ENCODE measurements at regions not wholly inside any gene's neighbourhood (a gene's known extent, or its start where the extent isn't known, plus 50 kb on each side); places are given as distances from the start of the nearest gene placed in this dataset.

- no peak for TF ChIP-seq POLR2AphosphoS5 (IDR thresholded peaks at IDR 0.05; ENCODE audit: borderline replicate concordance, low read depth, low read length)
- no peak for TF ChIP-seq EZH2 (IDR thresholded peaks at IDR 0.05)
Measured at GRCh38 chr1:55696891-55697290, 481.7 kb upstream of the USP24 start.
